Coronary artery (tissue), 2 donors: ENCODE measurements at regions not wholly inside any gene's neighbourhood (a gene's known extent, or its start where the extent isn't known, plus 50 kb on each side); places are given as distances from the start of the nearest gene placed in this dataset.

Source experiments
- DNase-seq: peaks from one replicate; pipeline ENCODE4 v3.0.0-alpha.2; 2017; ENCODE audit warnings: low spot score
- H3K27ac ChIP-seq, 2 donors: fragments of 200-600 bp; sonication (generic); one replicate each; pipeline ENCODE4 v1.5.1; 2016 to 2019
- H3K4me3 ChIP-seq: fragments of 200-600 bp; sonication (generic); 2 replicates; pipeline ENCODE4 v1.5.1; 2016; ENCODE audit warnings: mild to moderate bottlenecking, moderate library complexity
- CTCF ChIP-seq: fragments of 200-600 bp; sonication (generic); IDR thresholded peaks from one replicate; pipeline ENCODE4 v1.5.1; 2019; ENCODE audit warnings: antibody characterized with exemption

GRCh38 chrX:69415698-69416097 lies 88.4 kb upstream of the NALF2 start:
- Histone ChIP-seq H3K4me3 (no peak overlapping the region), H3K27ac (no peak overlapping the region)
- no peak for TF ChIP-seq CTCF
- no peak for DNase-seq

- TF ChIP-seq CTCF: no peak
- Histone ChIP-seq H3K4me3 (no peak overlapping the region), H3K27ac (no peak overlapping the region)
- DNase-seq: no peak
These were observed 91.5 kb upstream of the NALF2 start for GRCh38 chrX:69412661-69413060.

- TF ChIP-seq CTCF: no peak
- no peak overlapping the region for H3K27ac ChIP-seq
- H3K4me3 ChIP-seq: no peak overlapping the region
- no peak for DNase-seq
These were observed 105.2 kb upstream of the NALF2 start for GRCh38 chrX:69398881-69399280.

GRCh38 chrX:69396916-69397315 lies 107.2 kb upstream of the NALF2 start:
- Histone ChIP-seq H3K27ac (no peak overlapping the region), H3K4me3 (no peak overlapping the region)
- TF ChIP-seq CTCF: no peak
- no peak for DNase-seq

GRCh38 chrX:69395306-69395705 lies 108.8 kb upstream of the NALF2 start:
- TF ChIP-seq CTCF: no peak

GRCh38 chrX:69389101-69389501 lies 115.0 kb upstream of the NALF2 start:
- Histone ChIP-seq H3K27ac (no peak overlapping the region), H3K4me3 (no peak overlapping the region)
- no peak for DNase-seq
- TF ChIP-seq CTCF: no peak

More at GRCh38 chrX:69395306-69395705, 108.8 kb upstream of the NALF2 start:
- Histone ChIP-seq H3K4me3 (no peak overlapping the region), H3K27ac (no peak overlapping the region)
- DNase-seq: no peak

GRCh38 chrX:69388526-69388925 lies 115.6 kb upstream of the NALF2 start:
- Histone ChIP-seq H3K4me3 (no peak overlapping the region), H3K27ac (no peak overlapping the region)
- no peak for TF ChIP-seq CTCF
- no peak for DNase-seq
